IPS DF 6.9 (cell line): ENCODE measurements at regions not wholly inside any gene's neighbourhood (a gene's known extent, or its start where the extent isn't known, plus 50 kb on each side); places are given as distances from the start of the nearest gene placed in this dataset.

Experiments used
- DNase-seq: peaks from one replicate; pipeline ENCODE4 v3.0.0-alpha.2; 2013; ENCODE audit warnings: low read depth, low spot score
- H3K27ac ChIP-seq: one replicate; pipeline ENCODE4 v1.5.1; 2013; ENCODE audit warnings: low read length, control low read depth
- H3K27me3 ChIP-seq: 2 replicates; pipeline ENCODE4 v1.6.1; 2013; ENCODE audit warnings: mild to moderate bottlenecking, low read length; ENCODE audit not compliant: control insufficient read depth, insufficient read depth
- H3K36me3 ChIP-seq: 2 replicates; pipeline ENCODE4 v1.6.1; 2013; ENCODE audit warnings: low read length; ENCODE audit not compliant: control insufficient read depth, insufficient read depth
- H3K4me1 ChIP-seq: 2 replicates; pipeline ENCODE4 v1.6.1; 2013; ENCODE audit warnings: low read length; ENCODE audit not compliant: control insufficient read depth, insufficient read depth
- H3K4me3 ChIP-seq: 2 replicates; pipeline ENCODE4 v1.5.1; 2013; ENCODE audit warnings: mild to moderate bottlenecking, low read length
- H3K9me3 ChIP-seq: 2 replicates; pipeline ENCODE4 v1.6.1; 2013; ENCODE audit warnings: low read length, inconsistent platforms; ENCODE audit not compliant: control insufficient read depth, insufficient read depth
- WGBS: extraction: QIAGEN DNeasy Blood & Tissue Kit; methylation state at CpG from one replicate; pipeline ENCODE4 v1.1.7; 2013; ENCODE audit warnings: mixed read lengths, missing lambda C conversion rate; ENCODE audit not compliant: insufficient read length, insufficient coverage; 5-methylcytosine and 5-hydroxymethylcytosine counted together

DNA sequence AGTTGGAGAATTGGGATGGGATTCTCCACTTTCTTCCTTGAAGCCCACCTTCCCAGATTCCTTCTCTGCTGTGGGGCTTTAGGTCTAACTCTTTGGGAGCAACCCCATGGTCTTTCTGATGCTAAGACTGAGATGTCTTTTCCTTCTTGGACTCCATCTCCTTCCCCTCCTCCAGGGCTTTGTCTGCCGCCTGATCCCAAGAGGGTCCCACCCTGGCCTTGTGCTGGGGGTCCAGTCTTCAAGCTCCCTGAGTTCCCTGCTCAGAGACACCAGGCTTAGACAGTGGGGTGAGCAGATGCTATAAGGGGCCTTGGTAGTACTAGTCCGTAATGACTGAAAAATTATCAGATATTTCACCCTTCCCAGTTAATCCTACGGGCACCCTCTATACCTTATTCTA, 150.5 kb downstream of the PTPN20 start:
- Histone ChIP-seq H3K27ac (no peak overlapping the region), H3K4me1 (no peaks in the 10 kb centered on the region), H3K4me3 (no peak overlapping the region), H3K27me3 (no peaks in the 10 kb centered on the region), H3K9me3 (no peaks in the 10 kb centered on the region), H3K36me3 (no peaks in the 10 kb centered on the region)
- no CpG with 5 or more reads among the region's 3 CpGs for WGBS
- DNase-seq: no peak

DNA sequence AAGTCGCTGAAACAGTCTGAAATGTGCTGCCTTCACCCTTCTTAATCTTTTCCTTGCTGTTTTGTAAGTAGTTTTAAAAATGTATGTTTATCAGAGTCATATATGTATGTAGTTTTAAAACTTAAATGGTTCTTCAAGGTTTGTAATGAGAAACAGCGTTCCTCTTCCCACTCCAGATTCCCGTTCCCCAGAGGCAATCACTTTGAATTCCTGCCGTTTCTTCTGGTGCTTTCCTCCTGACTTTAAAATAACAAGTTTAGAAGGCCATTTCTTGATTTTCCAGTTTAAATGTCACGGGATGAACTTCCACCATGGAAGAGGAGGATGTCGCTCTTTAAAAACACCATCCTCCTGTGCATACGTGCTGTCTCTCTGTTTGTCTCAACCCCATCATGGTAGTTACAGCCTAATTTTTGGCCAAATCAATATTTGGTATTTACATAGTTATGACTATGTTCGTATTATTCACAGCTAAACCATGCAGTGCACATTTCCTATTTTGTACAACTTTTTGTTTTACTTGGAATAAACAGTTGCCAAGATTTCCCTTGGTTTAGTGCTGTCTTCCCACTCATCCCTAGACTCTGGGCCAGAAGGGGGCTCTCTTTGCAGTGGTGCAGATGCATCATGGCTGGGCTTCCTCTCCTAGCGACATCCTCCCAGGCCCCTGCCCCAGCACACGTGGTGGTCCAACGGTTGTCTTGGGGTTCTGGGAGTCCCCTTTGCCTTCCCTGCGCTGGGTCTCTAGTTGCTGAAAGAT, 151.4 kb downstream of the PTPN20 start:
- peak; percentile 9 for DNase-seq
- Histone ChIP-seq H3K9me3 (no peaks in the 10 kb centered on the region), H3K27ac (no peak overlapping the region), H3K36me3 (no peaks in the 10 kb centered on the region), H3K4me1 (no peaks in the 10 kb centered on the region), H3K27me3 (no peaks in the 10 kb centered on the region), H3K4me3 (no peak overlapping the region)
- no CpG with 5 or more reads among the region's 12 CpGs for WGBS

DNA sequence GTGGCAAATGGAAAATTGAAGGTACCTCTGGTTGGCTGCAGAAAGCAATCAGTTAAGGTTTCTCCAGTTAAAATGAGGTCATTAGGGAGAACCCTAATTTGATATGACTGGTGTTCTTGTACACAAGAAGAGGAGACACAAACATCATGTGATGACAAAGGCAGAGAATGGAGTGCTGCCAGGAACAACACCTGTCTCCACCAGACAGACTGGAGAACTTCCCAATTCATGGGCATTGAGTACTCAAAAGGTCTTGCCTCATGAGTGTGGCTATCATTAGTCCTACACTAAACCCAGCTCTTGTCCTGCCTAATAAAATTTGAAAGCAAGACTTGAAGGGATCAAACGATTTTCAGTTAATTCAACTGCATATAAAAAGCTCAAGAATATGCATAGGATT, 152.6 kb downstream of the PTPN20 start:
- H3K4me3 ChIP-seq: no peak overlapping the region
- no peaks in the 10 kb centered on the region for H3K9me3 ChIP-seq
- no peak overlapping the region for H3K27ac ChIP-seq
- no peaks in the 10 kb centered on the region for H3K4me1 ChIP-seq
- no CpG with 5 or more reads among the region's 1 CpG for WGBS
- no peaks in the 10 kb centered on the region for H3K27me3 ChIP-seq
- no peak for DNase-seq
- H3K36me3 ChIP-seq: no peaks in the 10 kb centered on the region

DNA sequence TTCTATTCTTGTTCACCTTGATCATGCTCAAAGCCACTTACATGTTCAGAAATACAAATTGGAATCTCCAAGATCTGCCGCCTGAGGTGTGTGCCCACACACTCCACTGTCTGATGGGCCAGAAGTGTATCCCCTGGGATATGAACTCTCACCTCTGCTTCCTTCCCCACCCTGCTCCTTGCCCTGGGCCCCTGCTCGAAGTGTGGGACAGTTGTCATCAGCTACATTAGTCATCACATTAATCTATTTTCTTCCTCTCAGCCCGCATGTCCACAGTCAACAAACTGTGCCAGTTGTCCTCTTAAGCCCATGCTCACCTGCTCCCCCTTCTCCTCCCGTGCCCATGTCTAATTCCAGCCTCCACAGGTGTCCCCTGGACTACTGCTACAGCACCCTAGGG, 154.7 kb downstream of the PTPN20 start:
- H3K36me3 ChIP-seq: no peaks in the 10 kb centered on the region
- H3K4me3 ChIP-seq: no peak overlapping the region
- no peaks in the 10 kb centered on the region for H3K4me1 ChIP-seq
- no peak for DNase-seq
- WGBS: no CpG with 5 or more reads among the region's 4 CpGs
- no peaks in the 10 kb centered on the region for H3K9me3 ChIP-seq
- no peaks in the 10 kb centered on the region for H3K27me3 ChIP-seq
- no peak overlapping the region for H3K27ac ChIP-seq

DNA sequence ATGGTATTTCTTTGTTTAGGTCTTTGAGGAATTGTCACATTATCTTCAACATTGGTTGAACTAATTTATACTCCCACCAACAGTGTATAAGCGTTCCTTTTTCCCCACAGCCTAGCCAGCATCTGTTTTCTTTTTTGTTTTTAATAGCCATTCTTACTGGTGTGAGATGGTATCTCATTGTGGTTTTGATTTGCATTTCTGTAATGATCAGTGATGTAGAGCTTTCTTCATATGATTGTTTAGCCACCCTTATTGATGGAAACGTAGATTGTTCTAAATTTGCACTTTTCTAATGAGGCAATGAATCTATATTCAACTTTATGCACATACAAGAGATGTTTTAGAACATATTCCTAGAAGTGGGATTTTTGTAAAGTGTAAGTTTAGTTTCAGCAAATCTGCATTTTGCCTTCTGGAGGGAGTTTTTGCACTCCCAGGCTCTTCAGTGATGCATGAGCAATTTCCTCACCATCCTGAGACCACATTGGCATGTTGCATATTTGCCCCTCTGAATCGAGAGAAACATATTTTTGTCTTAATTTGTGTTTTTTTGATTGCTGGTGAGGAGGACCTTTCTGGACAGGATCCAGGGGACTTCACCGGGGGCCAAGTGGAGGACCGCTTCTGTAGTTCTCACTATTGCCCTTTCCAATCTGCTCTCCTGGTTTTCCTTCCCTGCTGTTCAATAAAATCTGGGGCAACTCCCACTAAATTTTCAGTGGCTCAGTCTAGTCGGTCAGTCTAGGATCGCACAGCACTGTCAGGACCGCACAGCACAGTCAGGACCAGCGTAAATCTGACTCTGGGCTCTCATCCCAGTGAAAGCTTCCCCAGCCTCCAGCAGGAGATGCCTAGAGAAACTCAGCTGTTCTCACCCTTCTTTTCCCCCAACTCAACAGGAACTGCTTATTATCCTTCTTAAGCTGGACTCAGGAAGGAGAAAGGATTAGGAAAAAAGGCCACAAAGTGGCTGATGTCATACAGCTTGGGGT, 157.0 kb downstream of the PTPN20 start:
- no CpG with 5 or more reads among the region's 9 CpGs for WGBS
- Histone ChIP-seq H3K27ac (no peak overlapping the region), H3K9me3 (no peaks in the 10 kb centered on the region), H3K4me3 (no peak overlapping the region), H3K27me3 (no peaks in the 10 kb centered on the region), H3K4me1 (no peaks in the 10 kb centered on the region), H3K36me3 (no peaks in the 10 kb centered on the region)
- no peak for DNase-seq

DNA sequence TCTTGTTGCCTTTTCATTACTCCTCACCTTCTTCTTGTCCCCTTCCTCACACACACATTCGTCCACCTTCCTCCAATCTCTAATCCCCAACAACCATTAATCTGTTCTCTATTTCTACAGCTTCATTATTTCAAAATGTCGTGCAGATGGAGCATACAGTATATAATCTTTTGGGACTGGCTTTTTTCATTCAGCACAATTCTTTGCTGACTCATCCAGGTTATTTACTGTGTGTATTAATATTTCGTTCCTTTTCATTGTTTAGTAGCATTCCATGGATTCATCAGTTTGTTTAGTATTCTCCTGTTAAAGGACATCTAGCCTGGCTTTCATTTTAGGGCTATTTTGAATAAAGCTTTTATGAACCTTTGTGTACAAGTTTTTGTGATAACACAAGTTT, 159.3 kb downstream of the PTPN20 start:
- Histone ChIP-seq H3K4me1 (no peaks in the 10 kb centered on the region), H3K27ac (no peak overlapping the region), H3K9me3 (no peaks in the 10 kb centered on the region), H3K27me3 (no peaks in the 10 kb centered on the region), H3K4me3 (no peak overlapping the region), H3K36me3 (no peaks in the 10 kb centered on the region)
- WGBS: 100% methylated on average over 1 of the region's 3 CpGs
- no peak for DNase-seq

DNA sequence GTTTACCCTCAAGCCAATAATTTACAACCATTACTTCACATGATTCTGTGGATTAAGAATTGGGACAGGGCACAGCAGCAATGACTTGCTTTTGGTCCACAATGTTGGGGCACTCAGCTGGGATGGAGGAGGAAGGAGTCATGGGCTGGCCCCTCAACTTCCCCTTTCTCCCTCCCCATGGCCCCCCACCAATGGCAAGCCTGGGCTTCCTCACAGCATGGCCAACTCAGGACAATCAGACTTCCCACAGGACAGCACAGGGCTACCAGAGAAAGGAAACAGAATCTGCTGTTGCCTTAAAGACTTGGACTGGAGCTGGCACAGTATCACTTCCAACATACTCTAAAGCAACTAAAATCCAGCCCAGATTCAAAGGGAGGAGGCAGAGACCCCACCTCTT, 160.7 kb downstream of the PTPN20 start:
- H3K27ac ChIP-seq: no peak overlapping the region
- H3K9me3 ChIP-seq: no peaks in the 10 kb centered on the region
- DNase-seq: no peak
- H3K36me3 ChIP-seq: no peaks in the 10 kb centered on the region
- no peaks in the 10 kb centered on the region for H3K4me1 ChIP-seq
- H3K27me3 ChIP-seq: no peaks in the 10 kb centered on the region
- no peak overlapping the region for H3K4me3 ChIP-seq

DNA sequence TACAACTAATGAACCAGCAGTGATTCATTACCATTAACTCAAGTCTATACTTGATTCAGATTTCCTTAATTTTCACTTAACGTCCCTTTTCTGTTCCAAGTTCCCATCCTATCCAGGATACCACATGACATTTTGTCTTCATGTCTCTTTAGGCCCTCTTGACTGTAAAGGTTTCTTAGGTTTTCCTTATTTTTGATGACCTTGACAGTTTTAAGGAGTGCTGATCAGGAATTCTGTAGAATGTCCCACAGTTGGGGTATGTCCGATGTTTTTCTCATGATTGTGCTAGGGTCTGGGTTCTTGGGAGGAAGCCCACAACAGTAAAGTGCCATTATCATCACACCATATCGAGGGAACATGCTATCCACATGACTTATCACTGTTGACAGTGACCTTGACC, 162.7 kb downstream of the PTPN20 start:
- Histone ChIP-seq H3K36me3 (no peaks in the 10 kb centered on the region), H3K27me3 (no peaks in the 10 kb centered on the region), H3K4me3 (no peak overlapping the region), H3K4me1 (no peaks in the 10 kb centered on the region), H3K27ac (no peak overlapping the region), H3K9me3 (no peaks in the 10 kb centered on the region)
- no CpG with 5 or more reads among the region's 3 CpGs for WGBS
- DNase-seq: no peak

DNA sequence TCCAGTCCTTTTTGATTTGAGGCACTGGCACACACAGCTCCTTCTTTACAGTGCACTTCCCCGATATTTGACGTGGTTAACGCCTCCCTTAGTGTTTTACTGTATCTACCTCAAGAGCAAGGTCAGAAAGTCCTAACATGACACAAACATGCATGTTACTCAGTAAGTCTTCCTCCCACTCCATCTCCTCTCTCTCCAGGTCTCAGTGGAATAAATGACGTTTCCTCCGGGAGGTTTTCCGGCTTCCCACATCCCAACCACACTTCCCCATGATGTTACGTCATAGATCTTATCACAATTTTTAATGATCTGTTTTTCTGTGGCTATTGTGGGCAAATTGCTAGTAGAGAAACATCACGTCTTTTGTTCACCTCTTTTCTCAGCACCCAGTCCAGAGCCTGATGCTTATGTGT, 165.7 kb downstream of the PTPN20 start:
- no peaks in the 10 kb centered on the region for H3K27me3 ChIP-seq
- no peak overlapping the region for H3K4me3 ChIP-seq
- H3K4me1 ChIP-seq: no peaks in the 10 kb centered on the region
- no peaks in the 10 kb centered on the region for H3K9me3 ChIP-seq
- H3K36me3 ChIP-seq: no peaks in the 10 kb centered on the region
- WGBS: no CpG with 5 or more reads among the region's 8 CpGs
- DNase-seq: no peak
- H3K27ac ChIP-seq: no peak overlapping the region

DNA sequence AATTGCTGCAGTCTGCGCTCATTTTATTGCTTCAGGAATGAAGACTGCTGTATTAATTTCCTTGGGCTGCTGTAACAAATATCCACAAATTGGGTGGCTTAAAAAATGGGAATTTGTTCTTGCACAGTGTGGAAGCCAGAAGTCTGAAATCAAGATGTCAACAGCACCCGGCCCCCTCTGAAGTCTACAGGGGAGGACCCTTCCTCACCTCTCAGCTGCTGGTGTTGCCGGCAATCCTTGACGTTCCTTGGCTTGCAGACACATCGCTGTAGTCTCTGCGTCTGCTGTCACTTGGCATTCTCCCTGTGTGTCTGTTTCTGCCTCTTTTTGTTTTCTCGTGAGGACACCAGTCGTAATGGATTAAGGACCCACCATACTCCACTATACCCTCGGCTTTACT, 166.2 kb downstream of the PTPN20 start:
- Histone ChIP-seq H3K4me1 (no peaks in the 10 kb centered on the region), H3K27ac (no peak overlapping the region), H3K36me3 (no peaks in the 10 kb centered on the region), H3K4me3 (no peak overlapping the region), H3K27me3 (no peaks in the 10 kb centered on the region), H3K9me3 (no peaks in the 10 kb centered on the region)
- no CpG with 5 or more reads among the region's 9 CpGs for WGBS
- no peak for DNase-seq
